GM20000 (cell line): ENCODE measurements at regions not wholly inside any gene's neighbourhood (a gene's known extent, or its start where the extent isn't known, plus 50 kb on each side); places are given as distances from the start of the nearest gene placed in this dataset.
"Not testable (repeated sequence)": the region's sequence is repeated elsewhere in the genome, so short reads cannot be mapped to it uniquely, and the experiment has no call there.

Source experiments
- DNase-seq: peaks from one replicate; pipeline ENCODE4 v3.0.0; 2012; ENCODE audit warnings: low spot score
- TF ChIP-seq, protein P1 (sequence below): IDR thresholded peaks from 2 replicates; pipeline ENCODE4 v1.5.1; 2012; ENCODE audit warnings: mild to moderate bottlenecking, control low read depth; ENCODE audit errors: extremely low read depth, missing control alignments

DNA sequence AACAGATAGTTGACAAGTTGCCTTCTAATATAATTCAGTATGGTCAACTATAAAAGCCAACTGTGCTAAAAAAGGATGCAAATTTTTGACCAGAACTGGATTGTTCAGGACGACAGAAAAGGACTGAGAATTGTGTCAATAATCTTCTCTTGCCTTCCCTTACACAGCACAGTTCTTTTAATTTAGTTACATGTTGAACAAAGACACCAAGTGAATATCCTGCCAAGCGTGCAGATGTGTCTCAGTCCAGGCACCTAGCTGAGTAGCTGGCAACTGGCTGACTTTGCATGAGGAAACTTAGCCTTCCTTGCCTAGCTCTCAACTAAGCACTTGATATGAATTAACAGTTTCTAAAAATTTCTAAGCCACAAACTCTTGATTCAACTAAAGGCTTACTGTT lies 801.4 kb downstream of the BCL11A start:
- TF ChIP-seq, protein P1, sequence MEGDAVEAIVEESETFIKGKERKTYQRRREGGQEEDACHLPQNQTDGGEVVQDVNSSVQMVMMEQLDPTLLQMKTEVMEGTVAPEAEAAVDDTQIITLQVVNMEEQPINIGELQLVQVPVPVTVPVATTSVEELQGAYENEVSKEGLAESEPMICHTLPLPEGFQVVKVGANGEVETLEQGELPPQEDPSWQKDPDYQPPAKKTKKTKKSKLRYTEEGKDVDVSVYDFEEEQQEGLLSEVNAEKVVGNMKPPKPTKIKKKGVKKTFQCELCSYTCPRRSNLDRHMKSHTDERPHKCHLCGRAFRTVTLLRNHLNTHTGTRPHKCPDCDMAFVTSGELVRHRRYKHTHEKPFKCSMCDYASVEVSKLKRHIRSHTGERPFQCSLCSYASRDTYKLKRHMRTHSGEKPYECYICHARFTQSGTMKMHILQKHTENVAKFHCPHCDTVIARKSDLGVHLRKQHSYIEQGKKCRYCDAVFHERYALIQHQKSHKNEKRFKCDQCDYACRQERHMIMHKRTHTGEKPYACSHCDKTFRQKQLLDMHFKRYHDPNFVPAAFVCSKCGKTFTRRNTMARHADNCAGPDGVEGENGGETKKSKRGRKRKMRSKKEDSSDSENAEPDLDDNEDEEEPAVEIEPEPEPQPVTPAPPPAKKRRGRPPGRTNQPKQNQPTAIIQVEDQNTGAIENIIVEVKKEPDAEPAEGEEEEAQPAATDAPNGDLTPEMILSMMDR: no peak

DNA sequence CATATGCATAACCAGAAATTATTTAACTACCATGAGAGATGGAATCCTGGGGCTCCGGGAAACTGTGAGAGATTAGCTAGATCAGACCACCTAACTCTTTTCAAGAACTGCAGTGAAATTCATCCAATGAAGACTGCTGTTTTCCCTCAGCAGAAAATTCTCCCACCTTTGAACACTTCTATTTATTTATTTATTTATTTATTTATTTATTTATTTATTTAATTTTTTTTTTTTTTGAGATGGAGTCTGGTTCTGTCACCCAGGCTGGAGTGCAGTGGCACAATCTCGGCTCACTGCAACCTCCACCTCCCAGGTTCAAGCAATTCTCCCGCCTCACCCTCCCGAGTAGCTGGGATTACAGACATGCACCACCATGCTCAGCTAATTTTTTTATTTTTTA lies 802.2 kb downstream of the BCL11A start:
- not testable (repeated sequence) for DNase-seq

More for the DNA sequence above, 801.4 kb downstream of the BCL11A start:
- no peak for DNase-seq

DNA sequence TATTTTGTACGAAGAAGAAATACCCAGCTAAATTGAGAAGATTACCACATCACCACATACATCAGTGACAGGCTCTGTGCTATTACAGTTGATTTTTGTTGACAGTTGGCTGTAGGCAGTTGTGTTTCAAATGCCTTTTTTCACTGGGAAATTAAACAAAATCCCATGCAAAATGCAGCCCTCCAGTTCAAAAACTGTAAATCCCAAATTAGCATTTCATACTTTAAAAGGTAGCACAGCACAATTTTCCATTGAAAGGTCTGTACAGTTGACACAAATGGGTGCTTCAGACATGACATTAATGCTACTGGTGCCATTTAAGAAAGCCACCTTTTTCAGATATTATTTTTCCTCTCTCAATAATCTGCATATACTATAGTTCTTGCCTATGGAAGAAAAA lies 807.2 kb downstream of the BCL11A start:
- TF ChIP-seq, protein P1: no peak
- DNase-seq: no peak

DNA sequence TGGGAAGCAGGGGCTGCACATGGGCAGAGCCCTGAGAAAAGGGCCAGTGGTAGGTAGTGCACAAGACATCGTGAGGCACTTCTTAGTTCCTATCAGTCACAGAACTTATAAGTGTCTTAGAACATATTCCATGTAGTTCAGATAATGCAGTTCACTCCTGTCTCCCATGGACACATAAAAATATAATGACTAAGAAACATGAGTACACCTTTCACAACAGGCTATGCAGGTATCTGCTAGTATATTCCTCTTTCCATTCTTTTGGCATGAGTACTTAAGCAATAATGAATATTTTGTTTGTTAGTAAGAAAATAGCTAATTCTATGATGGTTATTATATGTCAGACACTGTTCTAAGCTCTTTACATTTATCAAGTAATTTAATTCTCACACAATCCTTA lies 808.4 kb downstream of the BCL11A start:
- no peak for DNase-seq
- TF ChIP-seq, protein P1: no peak

DNA sequence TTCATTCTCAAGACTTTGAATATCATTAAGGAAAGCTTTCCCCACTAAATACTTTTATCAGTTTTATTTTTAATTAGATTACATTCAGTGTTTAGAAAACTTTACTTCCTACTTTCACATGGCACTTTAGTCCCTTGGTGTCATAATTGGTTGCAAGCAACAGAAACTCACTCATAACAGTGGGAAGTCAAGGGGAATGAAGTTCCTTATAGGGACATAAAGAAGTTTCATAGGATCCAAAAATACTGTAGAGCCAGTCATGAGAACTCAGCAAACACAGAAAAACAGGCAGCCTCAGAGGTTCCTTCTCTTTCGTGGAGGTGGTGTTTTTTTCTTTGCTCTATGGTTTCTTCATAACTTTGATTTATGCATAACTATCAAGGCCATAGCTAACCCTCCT lies 809.0 kb downstream of the BCL11A start:
- TF ChIP-seq, protein P1: no peak
- DNase-seq: no peak

DNA sequence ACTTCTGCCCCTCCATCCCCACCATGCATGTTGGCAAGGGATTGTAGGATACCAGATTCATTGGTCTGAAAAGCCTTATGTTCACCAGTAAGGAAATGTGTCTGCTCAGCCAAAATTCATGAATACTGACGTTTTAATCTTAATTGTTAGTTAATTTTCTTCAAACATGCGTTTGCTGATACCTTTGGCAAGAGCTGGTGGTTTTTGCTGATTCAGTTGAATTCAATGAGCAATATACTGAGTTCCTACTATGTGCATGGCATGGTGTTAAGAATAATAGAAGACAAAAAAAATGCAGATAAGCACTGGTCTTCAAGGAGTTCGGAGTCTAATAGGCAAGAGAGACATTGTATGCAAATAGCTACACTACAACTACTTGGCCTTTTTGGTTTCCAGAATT lies 811.6 kb downstream of the BCL11A start:
- TF ChIP-seq, protein P1: no peak
- DNase-seq: no peak

DNA sequence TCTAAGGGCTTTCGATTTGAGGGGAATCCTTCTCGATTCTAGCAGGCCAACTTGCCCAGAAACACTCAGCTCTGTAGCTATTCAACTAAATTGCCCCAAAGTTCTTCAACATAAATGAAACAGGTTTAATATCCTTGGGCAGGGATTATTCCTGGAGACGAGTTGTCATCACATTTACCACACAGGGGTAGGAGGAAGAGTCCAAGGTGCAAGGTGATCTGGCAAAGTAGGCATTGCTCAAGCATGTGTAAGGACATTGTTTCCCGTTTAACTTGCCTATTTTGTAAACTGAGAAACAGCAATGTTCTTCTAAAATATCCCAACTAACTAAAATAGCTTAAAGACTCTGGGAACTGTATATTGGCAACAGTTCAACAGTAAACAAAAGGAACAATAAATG lies 814.3 kb downstream of the BCL11A start:
- DNase-seq: no peak

DNA sequence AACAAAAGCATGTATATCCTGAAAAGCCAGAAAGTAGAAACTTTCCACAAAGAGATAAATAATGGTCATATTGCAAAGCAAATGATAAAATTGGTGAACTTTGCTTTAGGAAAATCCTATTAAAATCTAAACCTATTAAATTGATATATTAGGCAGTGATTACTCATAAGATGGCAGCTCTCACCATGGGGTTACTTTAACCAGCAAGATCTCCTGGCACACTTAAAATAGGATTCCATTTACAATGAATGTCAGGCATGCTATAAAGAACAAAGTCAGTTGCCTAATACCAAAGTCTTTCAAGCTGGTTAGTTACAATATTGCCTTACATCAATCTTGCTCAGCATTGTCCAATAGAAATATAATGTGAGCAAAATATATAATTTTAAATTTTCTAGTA lies 816.2 kb downstream of the BCL11A start:
- DNase-seq: no peak
- TF ChIP-seq, protein P1: no peak

More for the DNA sequence above, 814.3 kb downstream of the BCL11A start:
- TF ChIP-seq, protein P1: no peak
